ENCODE measurements at regions not wholly inside any gene's neighbourhood (a gene's known extent, or its start where the extent isn't known, plus 50 kb on each side); places are given as distances from the start of the nearest gene placed in this dataset.

- H3K4me2 ChIP-seq (replicated peaks; ENCODE audit: low read depth, low read length, poor library complexity, severe bottlenecking): no peak overlapping the region
- Mint-ChIP-seq H3K27me3 (no peaks in the 10 kb centered on the region), H3K27ac (no peak overlapping the region), H3K9me3 (ENCODE audit: insufficient read depth) (no peaks in the 10 kb centered on the region), H3K4me3 (no peak overlapping the region), H3K4me1 (no peaks in the 10 kb centered on the region)
- CTCF ChIA-PET: no interaction called here
- H3K27me3 ChIP-seq (replicated peaks in 1 of 4; ENCODE audit: control extremely low read depth in 1 of 4, control insufficient read depth in 3 of 4, insufficient read depth in 4 of 4, low read length in 3 of 4): no peaks in the 10 kb centered on the region
- TF ChIP-seq EZH2 (IDR thresholded peaks at IDR 0.05; ENCODE audit: borderline replicate concordance, insufficient read depth, low read depth, low read length, poor library complexity, severe bottlenecking): no peak
- no peaks in the 10 kb centered on the region for H3K9me3 ChIP-seq (ENCODE audit: control extremely low read depth in 1 of 3, control insufficient read depth in 2 of 3, insufficient read depth in 1 of 3, low read length in 2 of 3)
- intact Hi-C loops (cut with micrococcal nuclease): no loop called here
- ATAC-seq (ENCODE audit: low read depth) (no peak), DNase-seq (no peak)
- no peaks in the 10 kb centered on the region for H3K79me2 ChIP-seq (ENCODE audit: control insufficient read depth, insufficient read depth, low read length)
- POLR2A ChIA-PET: no interaction called here
- no peaks in the 10 kb centered on the region for H3K36me3 ChIP-seq (replicated peaks in 1 of 2; ENCODE audit: control extremely low read depth in 1 of 2, control insufficient read depth in 1 of 2, extremely low read depth in 1 of 2, insufficient read depth in 2 of 2, low read length in 1 of 2)
- no peak overlapping the region for H2AFZ ChIP-seq (ENCODE audit: insufficient read depth, low read depth, low read length, poor library complexity, severe bottlenecking)
- H3K4me3 ChIP-seq (ENCODE audit: control extremely low read depth in 1 of 5, extremely low read depth in 1 of 5, insufficient read depth in 1 of 5, low read depth in 2 of 5, low read length in 4 of 5): no peak overlapping the region
- H4K20me1 ChIP-seq (ENCODE audit: control insufficient read depth, insufficient read depth, low read length, poor library complexity, severe bottlenecking): no peaks in the 10 kb centered on the region
- no peak overlapping the region for H3K27ac ChIP-seq (ENCODE audit: low read length in 2 of 2)
- H3K4me1 ChIP-seq (ENCODE audit: control insufficient read depth in 2 of 2, insufficient read depth in 2 of 2, low read length in 2 of 2): no peaks in the 10 kb centered on the region
- H3K9ac ChIP-seq (ENCODE audit: low read length): no peak overlapping the region
Observed at GRCh38 chr12:84706374-84706773, 206.2 kb downstream of the SLC6A15 start.

- Histone ChIP-seq H3K4me3 (ENCODE audit: control extremely low read depth in 1 of 5, extremely low read depth in 1 of 5, insufficient read depth in 1 of 5, low read depth in 2 of 5, low read length in 4 of 5) (no peak overlapping the region), H3K4me1 (ENCODE audit: control insufficient read depth in 2 of 2, insufficient read depth in 2 of 2, low read length in 2 of 2) (no peaks in the 10 kb centered on the region), H3K36me3 (replicated peaks in 1 of 2; ENCODE audit: control extremely low read depth in 1 of 2, control insufficient read depth in 1 of 2, extremely low read depth in 1 of 2, insufficient read depth in 2 of 2, low read length in 1 of 2) (no peaks in the 10 kb centered on the region), H3K4me2 (replicated peaks; ENCODE audit: low read depth, low read length, poor library complexity, severe bottlenecking) (no peak overlapping the region), H4K20me1 (ENCODE audit: control insufficient read depth, insufficient read depth, low read length, poor library complexity, severe bottlenecking) (no peaks in the 10 kb centered on the region), H3K27me3 (replicated peaks in 1 of 4; ENCODE audit: control extremely low read depth in 1 of 4, control insufficient read depth in 3 of 4, insufficient read depth in 4 of 4, low read length in 3 of 4) (no peaks in the 10 kb centered on the region), H3K79me2 (ENCODE audit: control insufficient read depth, insufficient read depth, low read length) (no peaks in the 10 kb centered on the region), H3K9me3 (ENCODE audit: control extremely low read depth in 1 of 3, control insufficient read depth in 2 of 3, insufficient read depth in 1 of 3, low read length in 2 of 3) (no peaks in the 10 kb centered on the region), H3K9ac (ENCODE audit: low read length) (no peak overlapping the region), H2AFZ (ENCODE audit: insufficient read depth, low read depth, low read length, poor library complexity, severe bottlenecking) (no peak overlapping the region), H3K27ac (ENCODE audit: low read length in 2 of 2) (no peak overlapping the region)
- Mint-ChIP-seq H3K4me3 (no peak overlapping the region), H3K4me1 (no peaks in the 10 kb centered on the region), H3K27ac (no peak overlapping the region), H3K27me3 (no peaks in the 10 kb centered on the region), H3K9me3 (ENCODE audit: insufficient read depth) (no peaks in the 10 kb centered on the region)
- intact Hi-C loops (cut with micrococcal nuclease): no loop called here
- POLR2A ChIA-PET: no interaction called here
- CTCF ChIA-PET: no interaction called here
- no peak for TF ChIP-seq CTCF (IDR thresholded peaks at IDR 0.05)
- no peak for TF ChIP-seq EZH2 (IDR thresholded peaks at IDR 0.05; ENCODE audit: borderline replicate concordance, insufficient read depth, low read depth, low read length, poor library complexity, severe bottlenecking)
- DNase-seq (no peak), ATAC-seq (ENCODE audit: low read depth) (no peak)
Observed at GRCh38 chr12:84704856-84705255, 207.7 kb downstream of the SLC6A15 start.

All from B cell (primary cell).